Gastroesophageal sphincter (tissue), 3 donors: ENCODE measurements at regions not wholly inside any gene's neighbourhood (a gene's known extent, or its start where the extent isn't known, plus 50 kb on each side); places are given as distances from the start of the nearest gene placed in this dataset.

ENCODE experiments used
- POLR2A ChIP-seq, 2 donors: fragments of 450-650 bp; IDR thresholded peaks; one replicate each; pipeline ENCODE4 v1.6.1; 2017; ENCODE audit warnings: antibody characterized with exemption in 2 of 2, mild to moderate bottlenecking in 2 of 2, moderate library complexity in 1 of 2
- TF ChIP-seq, protein P1 (sequence below), 4 experiments: fragments of 200-600 bp in 2 of 4; fragments of 450-650 bp in 2 of 4; sonication (generic) in 1 of 4; IDR thresholded peaks; one replicate each; pipeline ENCODE4 v1.5.1; 2017 to 2019; ENCODE audit warnings: antibody characterized with exemption in 4 of 4, mild to moderate bottlenecking in 2 of 4, moderate library complexity in 2 of 4

DNA sequence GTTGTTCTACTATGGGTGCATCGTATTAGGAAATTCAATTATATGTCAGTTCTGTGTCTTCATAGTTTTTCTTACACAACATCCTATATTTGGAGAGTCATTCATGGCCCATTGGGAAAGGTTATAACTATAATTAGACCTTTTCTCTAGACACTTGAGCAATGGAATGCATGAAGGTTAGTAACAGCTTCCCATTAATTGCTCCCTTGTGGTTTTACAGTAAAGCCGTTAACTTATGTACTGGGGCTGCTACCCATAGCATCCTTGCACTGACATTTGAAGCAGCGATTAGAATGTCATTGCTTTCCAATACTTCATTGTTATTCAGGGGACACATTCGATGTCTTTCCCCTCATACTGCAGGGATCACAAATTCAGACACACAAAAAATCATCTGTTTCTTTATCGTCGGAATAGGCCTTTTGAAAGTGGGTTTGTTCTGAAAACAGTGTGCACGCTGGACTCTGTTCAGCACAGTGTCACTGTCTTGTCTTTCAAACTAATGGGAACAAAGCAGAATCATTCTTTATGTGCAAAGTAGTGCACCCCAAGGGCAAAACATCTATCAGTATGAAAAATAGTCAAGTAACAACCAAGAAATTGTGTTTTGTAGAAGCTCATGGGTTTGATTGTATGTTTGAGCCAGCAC, 634.3 kb upstream of the MAP3K7 start:
- TF ChIP-seq POLR2A (IDR thresholded peaks at IDR 0.05) = no peak
- TF ChIP-seq, protein P1, sequence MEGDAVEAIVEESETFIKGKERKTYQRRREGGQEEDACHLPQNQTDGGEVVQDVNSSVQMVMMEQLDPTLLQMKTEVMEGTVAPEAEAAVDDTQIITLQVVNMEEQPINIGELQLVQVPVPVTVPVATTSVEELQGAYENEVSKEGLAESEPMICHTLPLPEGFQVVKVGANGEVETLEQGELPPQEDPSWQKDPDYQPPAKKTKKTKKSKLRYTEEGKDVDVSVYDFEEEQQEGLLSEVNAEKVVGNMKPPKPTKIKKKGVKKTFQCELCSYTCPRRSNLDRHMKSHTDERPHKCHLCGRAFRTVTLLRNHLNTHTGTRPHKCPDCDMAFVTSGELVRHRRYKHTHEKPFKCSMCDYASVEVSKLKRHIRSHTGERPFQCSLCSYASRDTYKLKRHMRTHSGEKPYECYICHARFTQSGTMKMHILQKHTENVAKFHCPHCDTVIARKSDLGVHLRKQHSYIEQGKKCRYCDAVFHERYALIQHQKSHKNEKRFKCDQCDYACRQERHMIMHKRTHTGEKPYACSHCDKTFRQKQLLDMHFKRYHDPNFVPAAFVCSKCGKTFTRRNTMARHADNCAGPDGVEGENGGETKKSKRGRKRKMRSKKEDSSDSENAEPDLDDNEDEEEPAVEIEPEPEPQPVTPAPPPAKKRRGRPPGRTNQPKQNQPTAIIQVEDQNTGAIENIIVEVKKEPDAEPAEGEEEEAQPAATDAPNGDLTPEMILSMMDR (IDR thresholded peaks at IDR 0.05) = no peak
